ENCODE measurements at regions not wholly inside any gene's neighbourhood (a gene's known extent, or its start where the extent isn't known, plus 50 kb on each side); places are given as distances from the start of the nearest gene placed in this dataset.

- Mint-ChIP-seq H3K36me3 (ENCODE audit: insufficient read depth in 1 of 3, low read depth in 3 of 3) (peaks cover 0 to 1% (median 0%) of the 10 kb centered on the region in 3 experiments; a peak in 2 of 7 replicates), H3K4me3 (peak overlapping the region; percentile 54 to 92), H3K4me1 (peaks cover 47 to 50% of the 10 kb centered on the region in 2 experiments), H3K27me3 (ENCODE audit: low read depth) (no peaks in the 10 kb centered on the region), H3K27ac (no peak overlapping the region), H3K9me3 (no peaks in the 10 kb centered on the region; a peak in 1 of 5 replicates)
- Histone ChIP-seq H3K79me1 (ENCODE audit: insufficient read depth, low read depth, low read length, poor library complexity, severe bottlenecking) (no peaks in the 10 kb centered on the region), H4K91ac (ENCODE audit: insufficient read length, low read depth, low read length) (no peak overlapping the region), H2AFZ (ENCODE audit: low read length) (no peak overlapping the region), H3K14ac (ENCODE audit: insufficient read depth, low read length) (no peak overlapping the region), H3K4me1 (ENCODE audit: insufficient read depth, low read length) (peaks cover 18% of the 10 kb centered on the region), H3K18ac (ENCODE audit: insufficient read length, low read depth, low read length) (no peak overlapping the region), H2BK20ac (ENCODE audit: low read depth, low read length, poor library complexity, severe bottlenecking) (no peak overlapping the region), H2BK12ac (ENCODE audit: insufficient read length, low read depth, low read length) (no peak overlapping the region), H2BK120ac (ENCODE audit: low read depth, low read length, poor library complexity, severe bottlenecking) (no peak overlapping the region), H3K23me2 (ENCODE audit: insufficient read length, low read depth, low read length, poor library complexity, severe bottlenecking) (peaks cover 10% of the 10 kb centered on the region), H3K27ac (ENCODE audit: insufficient read length, low read depth, low read length) (no peak overlapping the region), H3K56ac (ENCODE audit: insufficient read length, low read depth, low read length) (no peak overlapping the region), H3K27me3 (ENCODE audit: insufficient read depth, low read length) (no peaks in the 10 kb centered on the region), H4K8ac (replicated peaks; ENCODE audit: insufficient read length, low read depth, low read length) (no peak overlapping the region), H2AK5ac (ENCODE audit: insufficient read length, low read length) (no peak overlapping the region), H3K23ac (ENCODE audit: insufficient read length, low read depth, low read length) (no peak overlapping the region), H3K4me2 (ENCODE audit: insufficient read depth, insufficient read length, low read length) (peak overlapping the region; percentile 99), H4K20me1 (ENCODE audit: control insufficient read depth, insufficient read depth, insufficient read length) (no peaks in the 10 kb centered on the region), H3K9me3 (ENCODE audit: control insufficient read depth, low read depth, low read length) (no peaks in the 10 kb centered on the region), H4K5ac (ENCODE audit: insufficient read length, low read depth, low read length) (no peak overlapping the region), H3K4ac (ENCODE audit: low read depth, low read length) (no peak overlapping the region), H2BK5ac (ENCODE audit: insufficient read length, low read length) (no peak overlapping the region), H3T11ph (ENCODE audit: low read length) (no peak overlapping the region), H3K79me2 (ENCODE audit: insufficient read depth, low read length) (peaks cover 13% of the 10 kb centered on the region; the same call in 1 of the 2 replicates), H3K9ac (ENCODE audit: extremely low read depth, insufficient read length, low read length) (no peak overlapping the region), H2BK15ac (ENCODE audit: low read depth, low read length) (no peak overlapping the region)
- no CpG with 5 or more reads among the region's 2 CpGs for WGBS (ENCODE audit: extremely low coverage, insufficient read length, low lambda C conversion rate)
- DNase-seq = no peak
- TF ChIP-seq, protein P1, sequence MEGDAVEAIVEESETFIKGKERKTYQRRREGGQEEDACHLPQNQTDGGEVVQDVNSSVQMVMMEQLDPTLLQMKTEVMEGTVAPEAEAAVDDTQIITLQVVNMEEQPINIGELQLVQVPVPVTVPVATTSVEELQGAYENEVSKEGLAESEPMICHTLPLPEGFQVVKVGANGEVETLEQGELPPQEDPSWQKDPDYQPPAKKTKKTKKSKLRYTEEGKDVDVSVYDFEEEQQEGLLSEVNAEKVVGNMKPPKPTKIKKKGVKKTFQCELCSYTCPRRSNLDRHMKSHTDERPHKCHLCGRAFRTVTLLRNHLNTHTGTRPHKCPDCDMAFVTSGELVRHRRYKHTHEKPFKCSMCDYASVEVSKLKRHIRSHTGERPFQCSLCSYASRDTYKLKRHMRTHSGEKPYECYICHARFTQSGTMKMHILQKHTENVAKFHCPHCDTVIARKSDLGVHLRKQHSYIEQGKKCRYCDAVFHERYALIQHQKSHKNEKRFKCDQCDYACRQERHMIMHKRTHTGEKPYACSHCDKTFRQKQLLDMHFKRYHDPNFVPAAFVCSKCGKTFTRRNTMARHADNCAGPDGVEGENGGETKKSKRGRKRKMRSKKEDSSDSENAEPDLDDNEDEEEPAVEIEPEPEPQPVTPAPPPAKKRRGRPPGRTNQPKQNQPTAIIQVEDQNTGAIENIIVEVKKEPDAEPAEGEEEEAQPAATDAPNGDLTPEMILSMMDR (conservative IDR thresholded peaks at IDR 0.05) = peak; percentile 39; the same call in 2 of the 3 replicates
Measured at GRCh38 chr14:71322655-71323250, 415.5 kb downstream of the PCNX1 start.
